RKO (cell line): ENCODE measurements at regions not wholly inside any gene's neighbourhood (a gene's known extent, or its start where the extent isn't known, plus 50 kb on each side); places are given as distances from the start of the nearest gene placed in this dataset.

Experiments
- DNase-seq: peaks from one replicate; pipeline ENCODE4 v3.0.0-alpha.2; 2016; ENCODE audit warnings: low spot score

DNA sequence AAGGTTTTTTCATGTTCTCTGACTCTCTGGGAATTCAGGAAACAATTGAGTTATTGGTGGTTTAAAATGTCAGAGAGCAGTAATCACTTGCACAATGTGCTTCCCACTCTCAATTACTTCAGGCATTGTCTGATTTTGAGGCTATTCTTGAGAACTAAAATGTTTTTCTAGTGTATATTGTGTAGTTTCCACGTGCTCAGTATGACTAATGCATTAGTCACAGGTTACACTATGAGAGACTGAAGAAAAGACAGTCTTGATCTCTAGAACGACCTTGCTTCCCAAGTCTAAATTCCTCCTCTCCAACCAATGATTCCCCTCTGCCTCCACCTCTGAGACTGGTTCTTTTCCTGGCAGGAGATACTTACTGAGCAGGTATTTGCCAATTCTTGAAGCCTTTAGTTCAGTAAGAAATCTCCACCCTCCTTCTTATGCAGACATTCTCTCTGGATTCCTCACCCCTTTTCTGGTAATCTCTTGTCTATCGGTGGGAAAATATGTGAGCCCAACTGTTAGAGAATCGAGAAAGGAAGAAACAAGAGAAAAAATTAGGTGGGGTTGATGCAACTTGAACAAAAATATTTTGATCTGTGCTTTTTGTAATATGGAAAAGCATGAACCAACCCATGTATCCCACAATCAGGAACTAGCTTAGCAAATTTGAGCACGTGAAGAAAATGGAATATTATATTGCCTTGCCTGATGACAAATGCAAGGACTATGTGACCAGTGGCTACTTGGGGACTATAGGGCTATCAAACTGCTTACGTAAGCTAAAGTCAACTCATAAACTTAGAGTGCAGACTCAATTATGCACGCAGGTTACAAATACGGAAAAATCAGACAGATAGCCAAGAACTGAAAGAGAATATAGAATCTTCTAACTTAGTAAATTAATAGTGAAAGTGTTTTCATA, 61.1 kb upstream of the SLC22A16 start:
- peak; percentile 93 for DNase-seq

DNA sequence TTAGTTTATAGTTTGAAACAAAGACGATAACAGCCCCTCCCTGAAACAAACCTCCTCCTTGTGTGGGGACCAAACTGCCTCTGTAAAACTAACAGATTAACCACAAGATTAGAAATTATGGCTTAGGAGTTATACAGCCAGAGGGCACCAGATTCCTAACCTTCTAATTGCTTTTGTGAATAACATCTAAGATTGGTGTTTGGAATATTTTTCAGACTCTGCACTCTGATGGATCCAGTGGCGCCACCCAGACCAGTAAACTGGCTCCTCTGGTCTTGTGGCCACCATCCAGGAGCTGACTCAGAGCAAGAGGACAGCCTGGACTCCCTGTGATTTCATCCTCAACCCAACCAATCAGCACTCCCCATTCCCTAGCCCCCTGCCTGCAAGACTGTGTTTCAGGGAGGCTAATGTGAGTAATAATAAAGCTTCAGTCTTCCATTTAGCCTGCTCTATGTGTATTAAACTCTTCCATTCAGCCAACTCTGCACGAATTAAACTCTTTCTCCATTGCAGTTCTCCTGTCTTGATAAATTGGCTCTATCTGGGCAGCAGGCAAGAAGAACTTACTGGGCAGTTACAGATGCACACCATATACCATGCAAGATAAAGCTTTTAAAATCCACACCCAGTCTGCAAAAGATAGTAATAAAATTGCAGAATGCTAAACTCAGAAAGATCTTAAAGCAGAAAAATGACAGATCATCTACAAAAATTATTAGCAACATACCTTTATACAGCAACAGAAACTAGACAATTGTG, 58.5 kb upstream of the SLC22A16 start:
- DNase-seq = peak; percentile 49

DNA sequence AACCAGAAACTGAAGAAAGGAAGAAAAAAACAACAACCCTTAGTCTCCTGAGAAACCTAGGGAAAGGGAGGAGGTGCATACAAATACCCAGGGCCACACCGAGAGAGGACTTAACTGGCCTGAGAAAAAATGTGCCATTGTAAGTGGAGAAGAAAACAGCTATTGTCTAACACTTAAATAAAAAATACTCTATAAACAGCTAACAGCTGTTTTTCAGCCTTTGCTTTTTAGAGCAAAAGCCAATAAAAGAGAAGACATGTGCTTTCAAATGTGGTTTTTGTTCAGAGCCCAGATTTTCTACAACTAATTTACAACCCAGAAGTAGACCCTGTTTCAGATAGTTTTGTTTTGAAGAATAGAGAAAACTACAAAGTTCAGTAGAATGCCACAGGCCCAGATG, 56.0 kb upstream of the SLC22A16 start:
- DNase-seq = no peak

DNA sequence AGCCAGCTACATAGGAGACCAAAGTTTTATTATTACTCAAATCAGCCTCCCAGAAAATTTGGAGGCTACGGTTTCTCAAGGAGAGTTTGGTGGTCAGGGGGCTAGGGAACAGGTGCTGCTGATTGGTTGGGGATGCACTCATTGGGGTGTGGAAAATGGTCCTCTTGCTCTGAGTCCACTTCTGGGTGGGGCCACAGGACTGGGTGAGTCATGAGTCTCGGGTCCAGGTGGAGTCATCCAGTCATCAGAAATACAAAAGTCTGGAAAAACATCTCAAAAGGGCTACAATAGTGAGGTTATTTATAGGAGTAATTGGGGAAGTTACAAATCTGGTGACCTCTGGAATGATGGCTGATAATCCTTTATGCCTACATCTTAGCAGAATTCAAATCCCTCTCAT, 54.3 kb upstream of the SLC22A16 start:
- DNase-seq = peak; percentile 50

DNA sequence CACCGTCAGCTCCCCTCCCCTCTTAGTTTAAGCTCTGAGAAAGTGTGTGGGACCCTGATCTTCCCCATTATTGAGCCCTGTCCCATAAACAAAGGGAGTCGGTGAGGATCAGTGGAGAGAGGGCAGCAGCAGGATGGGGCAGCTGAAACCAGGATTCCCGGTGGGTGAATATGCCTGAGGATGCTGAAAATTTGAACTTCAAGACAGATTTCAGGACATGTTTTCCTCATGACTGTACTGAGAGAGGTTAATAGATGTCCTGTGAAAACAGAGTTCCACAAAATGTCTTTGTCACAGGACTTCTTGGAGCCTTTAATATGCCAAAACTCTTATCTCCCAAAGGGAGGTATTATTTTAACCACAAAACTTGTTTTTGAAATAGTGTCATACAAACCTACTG, 53.5 kb upstream of the SLC22A16 start:
- DNase-seq = no peak

DNA sequence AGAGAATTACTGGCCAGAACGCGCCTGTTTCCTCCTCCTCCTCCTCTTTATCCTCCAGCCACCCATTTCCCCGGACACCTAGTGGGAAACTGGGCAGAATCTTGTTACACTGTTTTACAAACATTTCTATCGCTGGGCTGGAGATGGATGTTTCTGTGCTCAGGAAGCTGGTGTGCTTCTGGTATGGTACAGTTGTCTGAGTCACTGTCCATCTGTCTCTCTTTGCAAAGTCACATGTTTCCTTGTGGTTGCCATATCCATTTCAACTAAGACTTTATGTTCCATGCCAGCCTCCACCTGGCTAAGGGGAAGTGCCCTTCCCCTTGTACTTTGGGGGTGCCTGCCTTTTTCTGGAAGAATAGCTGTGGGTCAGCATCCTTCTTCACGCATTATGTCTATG, 52.9 kb upstream of the SLC22A16 start:
- DNase-seq = peak; percentile 10

DNA sequence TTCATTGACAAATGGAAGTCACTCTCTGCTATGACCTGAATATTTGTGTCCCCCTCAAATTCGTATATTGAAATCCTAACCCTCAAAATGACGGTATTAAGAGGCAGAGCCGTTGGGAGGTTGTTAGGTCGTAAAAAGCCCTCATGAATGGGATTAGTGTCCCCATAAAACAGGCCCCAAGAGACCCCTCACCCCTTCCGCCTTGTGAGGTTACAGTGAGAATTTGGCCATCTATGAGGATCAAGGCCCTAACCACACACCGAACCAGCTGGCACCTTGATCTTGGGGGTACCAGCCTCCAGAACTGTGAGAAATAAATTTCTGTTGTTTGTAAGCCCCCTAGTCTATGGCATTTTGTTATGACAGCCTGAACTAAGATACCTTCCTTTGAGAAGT, 52.5 kb upstream of the SLC22A16 start:
- no peak for DNase-seq

DNA sequence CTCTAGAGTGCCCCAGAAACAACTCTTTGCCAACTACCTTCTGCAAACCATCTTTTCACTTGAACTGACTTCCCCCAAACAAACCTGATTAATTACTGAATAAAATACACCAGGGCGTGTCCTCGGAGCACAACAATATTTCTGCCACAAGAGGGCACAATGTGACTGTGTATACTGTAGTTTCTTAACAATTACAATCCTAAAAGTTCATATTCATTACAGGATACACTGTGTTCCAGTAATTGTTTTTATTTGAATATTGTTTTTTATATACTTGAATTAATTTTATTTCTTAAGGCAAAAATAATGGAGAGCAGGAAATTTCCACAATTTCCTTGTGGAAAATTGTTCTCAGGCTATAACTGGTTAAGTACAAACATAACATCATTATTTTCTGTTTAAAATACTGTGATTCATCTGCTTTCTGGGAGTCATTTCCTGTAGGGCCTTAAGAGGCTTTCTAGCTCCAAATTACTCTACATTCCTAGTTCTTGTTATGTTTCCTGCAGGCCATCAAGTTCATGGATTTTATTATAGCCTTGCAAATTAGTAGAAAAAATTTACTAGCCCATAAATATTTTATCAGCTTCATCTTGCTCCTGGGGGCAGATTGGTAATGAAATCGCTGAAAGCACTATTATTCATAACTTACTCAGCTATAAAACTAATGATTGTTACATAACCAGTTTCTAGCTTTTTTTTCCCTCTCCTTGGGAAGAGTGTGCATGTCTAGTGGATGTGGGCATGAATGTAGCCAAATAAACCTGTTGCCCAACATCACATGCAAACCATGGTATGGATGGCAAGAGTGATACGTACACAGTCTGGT, 51.9 kb upstream of the SLC22A16 start:
- peak; percentile 94 for DNase-seq

DNA sequence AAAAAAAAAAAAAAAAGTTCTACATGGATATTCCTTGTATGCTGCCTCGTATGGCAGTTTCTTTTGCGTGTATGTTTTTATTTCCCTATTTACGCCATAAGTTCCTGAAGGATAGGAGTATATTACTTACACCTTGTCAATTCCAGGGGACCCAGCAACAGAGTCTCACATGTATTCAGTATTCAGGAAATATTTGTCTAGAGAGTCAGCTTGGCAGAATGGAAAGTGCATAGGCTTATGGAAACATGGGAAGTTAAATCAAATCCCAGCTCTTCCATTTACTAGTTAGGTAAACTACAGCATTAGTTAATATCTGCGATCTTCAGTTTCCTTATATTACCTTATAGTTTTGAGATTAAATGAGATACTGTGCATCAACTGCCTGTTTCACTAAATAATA, 51.1 kb upstream of the SLC22A16 start:
- no peak for DNase-seq

DNA sequence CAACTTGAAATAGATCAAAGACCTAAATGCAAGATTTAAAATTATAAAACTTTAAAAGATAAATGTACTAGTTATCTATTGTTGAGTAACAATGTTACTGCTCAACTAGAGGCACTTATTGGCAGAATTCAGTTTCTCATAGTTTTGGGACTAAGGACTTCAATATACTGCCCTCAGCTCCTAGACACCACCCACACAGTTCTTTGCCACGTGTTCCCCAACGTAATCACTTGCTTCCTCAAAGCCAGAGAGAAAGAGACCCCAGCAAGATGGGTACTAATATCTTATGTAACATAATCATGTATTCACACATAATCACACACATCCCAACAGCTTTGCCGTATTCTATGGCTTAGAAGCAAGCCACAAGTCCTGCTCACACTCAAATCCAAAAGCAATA, 50.3 kb upstream of the SLC22A16 start:
- DNase-seq = no peak
